Stomach (tissue), 8 donors: ENCODE measurements at regions not wholly inside any gene's neighbourhood (a gene's known extent, or its start where the extent isn't known, plus 50 kb on each side); places are given as distances from the start of the nearest gene placed in this dataset.

Source experiments
- DNase-seq, 2 donors: peaks; one replicate each; pipeline versions ENCODE4 v3.0.0 to v3.0.0-alpha.2; 2013 to 2019
- H3K27ac ChIP-seq, 5 donors: fragments of 200-600 bp in 4 of 5; sonication (generic) in 4 of 5; one replicate each; pipeline ENCODE4 v1.5.1; 2013 to 2019; ENCODE audit warnings: mild to moderate bottlenecking in 1 of 5, moderate library complexity in 1 of 5
- H3K27me3 ChIP-seq, 3 donors: fragments of 200-600 bp; sonication (generic); one replicate each; pipeline ENCODE4 v1.5.1; 2017 to 2019; ENCODE audit warnings: mixed run types in 1 of 3
- H3K36me3 ChIP-seq, 4 donors: fragments of 200-600 bp; sonication (generic); 1 replicate in 3 of 4; 2 replicates in 1 of 4; pipeline ENCODE4 v1.5.1; 2016 to 2019
- H3K4me1 ChIP-seq, 4 donors: fragments of 200-600 bp; sonication (generic); one replicate each; pipeline ENCODE4 v1.5.1; 2016 to 2019
- H3K4me3 ChIP-seq, 4 donors: fragments of 200-600 bp; sonication (generic) in 3 of 4; one replicate each; pipeline ENCODE4 v1.5.1; 2016 to 2019; ENCODE audit warnings: mild to moderate bottlenecking in 1 of 4
- H3K9me3 ChIP-seq, 4 donors: fragments of 200-600 bp; sonication (generic); one replicate each; pipeline ENCODE4 v1.5.1; 2016 to 2019
- CTCF ChIP-seq, 7 experiments: fragments of 450-650 bp in 4 of 7; fragments of 200-600 bp in 3 of 7; sonication (generic) in 3 of 7; IDR thresholded peaks; one replicate each; pipeline ENCODE4 v1.5.1; 2016 to 2019; ENCODE audit warnings: antibody characterized with exemption in 7 of 7, control low read depth in 2 of 7, mild to moderate bottlenecking in 1 of 7
- EP300 ChIP-seq: sonication (generic); formaldehyde crosslinking; IDR thresholded peaks from one replicate; pipeline ENCODE4 v1.6.1; 2017; ENCODE audit warnings: antibody characterized with exemption
- POLR2A ChIP-seq, 4 donors: fragments of 450-650 bp; IDR thresholded peaks; one replicate each; pipeline ENCODE4 v1.6.1; 2016; ENCODE audit warnings: antibody characterized with exemption in 4 of 4, control low read depth in 2 of 4, mild to moderate bottlenecking in 1 of 4, moderate library complexity in 1 of 4
- POLR2AphosphoS5 ChIP-seq, 3 donors: sonication (generic); formaldehyde crosslinking; IDR thresholded peaks; one replicate each; pipeline ENCODE4 v1.6.1; 2016; ENCODE audit warnings: antibody characterized with exemption in 3 of 3
- WGBS, 5 donors: extraction: QIAGEN DNeasy Blood & Tissue Kit in 3 of 5; methylation state at CpG; one replicate each; pipeline versions ENCODE4 v1.1.5 to v1.1.7; 2013 to 2018; 5-methylcytosine and 5-hydroxymethylcytosine counted together
- intact Hi-C: fragments of 100-400 bp; cut with DNase I; formaldehyde crosslinking; loops from one replicate; pipeline ENCODE4 v1.15.1; 2023; ENCODE audit warnings: low total_unique reads
- donor health status: healthy with polysubstance abuse.
- donor health status: Bipolar disorder and iron deficiency.
- donor health status: healthy.

GRCh38 chr14:38078393-38078792, 129.3 kb upstream of the SSTR1 start:
- Histone ChIP-seq H3K4me3 (no peak overlapping the region), H3K27ac (peak overlapping the region in 1 of 5 donors; percentile 56), H3K36me3 (no peaks in the 10 kb centered on the region), H3K27me3 (no peaks in the 10 kb centered on the region), H3K9me3 (peaks cover 0 to 9% (median 3%) of the 10 kb centered on the region in 4 donors), H3K4me1 (peaks cover 0 to 5% (median 2%) of the 10 kb centered on the region in 4 donors)
- intact Hi-C loops: no loop called here
- TF ChIP-seq CTCF (IDR thresholded peaks at IDR 0.05): no peak
- TF ChIP-seq POLR2A (IDR thresholded peaks at IDR 0.05): no peak
- no peak for TF ChIP-seq EP300
- no peak for TF ChIP-seq POLR2AphosphoS5 (IDR thresholded peaks at IDR 0.05)
- WGBS, 5 donors: 12 to 31% (median 18%) methylated on average over 3 of the region's 3 CpGs
- DNase-seq: peak; percentile 30 to 45

- H3K36me3 ChIP-seq: no peaks in the 10 kb centered on the region
- DNase-seq: peak in 1 of 2 donors; percentile 36
- peaks cover 0 to 5% (median 2%) of the 10 kb centered on the region in 4 donors for H3K4me1 ChIP-seq
- no peaks in the 10 kb centered on the region for H3K27me3 ChIP-seq
- H3K27ac ChIP-seq: peak overlapping the region in 1 of 5 donors; percentile 56
- WGBS, 5 donors: 17 to 44% (median 34%) methylated on average over 1 of the region's 1 CpG
- H3K4me3 ChIP-seq: no peak overlapping the region
- intact Hi-C loops: no loop called here
- H3K9me3 ChIP-seq: peaks cover 0 to 9% (median 3%) of the 10 kb centered on the region in 4 donors
- TF ChIP-seq POLR2A (IDR thresholded peaks at IDR 0.05) (no peak), CTCF (IDR thresholded peaks at IDR 0.05) (no peak), POLR2AphosphoS5 (IDR thresholded peaks at IDR 0.05) (no peak), EP300 (no peak)
These were observed 128.4 kb upstream of the SSTR1 start for GRCh38 chr14:38079268-38079667.

- intact Hi-C loops: no loop called here
- WGBS, 5 donors: 32 to 63% (median 48%) methylated on average over 1 of the region's 1 CpG
- Histone ChIP-seq H3K4me3 (no peak overlapping the region), H3K4me1 (peaks cover 0 to 5% (median 2%) of the 10 kb centered on the region in 4 donors), H3K9me3 (peaks cover 0 to 8% (median 3%) of the 10 kb centered on the region in 4 donors), H3K36me3 (no peaks in the 10 kb centered on the region), H3K27ac (no peak overlapping the region), H3K27me3 (no peaks in the 10 kb centered on the region)
- no peak for DNase-seq
- TF ChIP-seq POLR2AphosphoS5 (IDR thresholded peaks at IDR 0.05): no peak
- no peak for TF ChIP-seq CTCF (IDR thresholded peaks at IDR 0.05)
- no peak for TF ChIP-seq EP300
- no peak for TF ChIP-seq POLR2A (IDR thresholded peaks at IDR 0.05)
These were observed 127.8 kb upstream of the SSTR1 start for GRCh38 chr14:38079886-38080285.

GRCh38 chr14:38080696-38081095, 127.0 kb upstream of the SSTR1 start:
- Histone ChIP-seq H3K27ac (no peak overlapping the region), H3K36me3 (no peaks in the 10 kb centered on the region), H3K27me3 (no peaks in the 10 kb centered on the region), H3K4me3 (no peak overlapping the region), H3K9me3 (no peaks in the 10 kb centered on the region), H3K4me1 (peaks cover 0 to 5% (median 2%) of the 10 kb centered on the region in 4 donors)
- TF ChIP-seq POLR2A (IDR thresholded peaks at IDR 0.05): no peak
- TF ChIP-seq EP300: no peak
- TF ChIP-seq CTCF (IDR thresholded peaks at IDR 0.05): no peak
- TF ChIP-seq POLR2AphosphoS5 (IDR thresholded peaks at IDR 0.05): no peak
- intact Hi-C loops: no loop called here
- WGBS, 5 donors: 88 to 95% (median 90%) methylated on average over 2 of the region's 2 CpGs
- DNase-seq: no peak
